IPS-20b (cell line): ENCODE measurements at regions not wholly inside any gene's neighbourhood (a gene's known extent, or its start where the extent isn't known, plus 50 kb on each side); places are given as distances from the start of the nearest gene placed in this dataset.

Experiments used
- H3K27ac ChIP-seq: one replicate; pipeline ENCODE4 v1.5.1; 2013; ENCODE audit warnings: low read length
- H3K27me3 ChIP-seq: 2 replicates; pipeline ENCODE4 v1.6.1; 2013; ENCODE audit warnings: mild to moderate bottlenecking, low read length, inconsistent platforms; ENCODE audit not compliant: insufficient read depth
- H3K36me3 ChIP-seq: 2 replicates; pipeline ENCODE4 v1.6.1; 2013; ENCODE audit warnings: low read depth, mild to moderate bottlenecking, inconsistent platforms, low read length, moderate library complexity; ENCODE audit not compliant: insufficient read depth
- H3K4me1 ChIP-seq: 2 replicates; pipeline ENCODE4 v1.6.1; 2013; ENCODE audit warnings: mild to moderate bottlenecking, control low read depth, inconsistent platforms, low read length, moderate library complexity; ENCODE audit not compliant: insufficient read depth
- H3K4me3 ChIP-seq: 2 replicates; pipeline ENCODE4 v1.5.1; 2013; ENCODE audit warnings: mild to moderate bottlenecking, low read length, inconsistent platforms
- H3K9ac ChIP-seq: 2 replicates; pipeline ENCODE4 v1.6.1; 2013; ENCODE audit warnings: low read depth, mild to moderate bottlenecking, inconsistent platforms, low read length, moderate library complexity
- H3K9me3 ChIP-seq: 2 replicates; pipeline ENCODE4 v1.6.1; 2013; ENCODE audit warnings: mild to moderate bottlenecking, low read depth, low read length, inconsistent platforms; ENCODE audit not compliant: insufficient read depth

- Histone ChIP-seq H3K4me3 (no peak overlapping the region), H3K27ac (no peak overlapping the region), H3K4me1 (no peaks in the 10 kb centered on the region), H3K9me3 (no peaks in the 10 kb centered on the region), H3K36me3 (no peaks in the 10 kb centered on the region), H3K27me3 (no peaks in the 10 kb centered on the region; the same call in 1 of the 2 replicates), H3K9ac (no peak overlapping the region)
Observed at GRCh38 chr18:72360634-72361033, 183.5 kb downstream of the CBLN2 start.

- Histone ChIP-seq H3K4me3 (no peak overlapping the region), H3K36me3 (no peaks in the 10 kb centered on the region), H3K27ac (no peak overlapping the region), H3K27me3 (peaks cover 4% of the 10 kb centered on the region; the same call in 1 of the 2 replicates), H3K4me1 (no peaks in the 10 kb centered on the region), H3K9me3 (no peaks in the 10 kb centered on the region), H3K9ac (no peak overlapping the region)
Observed at GRCh38 chr18:72342933-72343332, 201.2 kb downstream of the CBLN2 start.

DNA sequence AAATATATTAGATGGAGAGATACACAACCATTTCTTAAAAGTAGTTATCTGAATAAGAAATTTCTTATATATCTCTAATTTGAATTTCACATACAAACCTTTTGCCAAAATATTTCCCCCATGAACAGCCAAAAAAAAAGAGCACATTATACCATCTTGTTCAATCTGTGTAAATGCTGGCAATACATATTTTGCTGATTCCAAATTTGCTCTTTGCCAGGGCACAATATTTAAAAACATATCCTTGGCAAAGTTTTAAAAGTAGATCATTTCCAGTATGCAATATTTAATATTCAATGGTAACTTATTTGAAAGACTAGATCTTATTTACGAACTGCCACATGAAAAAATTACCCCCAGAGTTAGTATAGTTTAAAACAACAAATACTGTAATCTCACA, 204.2 kb downstream of the CBLN2 start:
- Histone ChIP-seq H3K36me3 (no peaks in the 10 kb centered on the region), H3K4me1 (peaks cover 11% of the 10 kb centered on the region; the same call in 1 of the 2 replicates), H3K9me3 (no peaks in the 10 kb centered on the region), H3K4me3 (no peak overlapping the region), H3K27me3 (peaks cover 4% of the 10 kb centered on the region; the same call in 1 of the 2 replicates), H3K27ac (no peak overlapping the region), H3K9ac (no peak overlapping the region)

DNA sequence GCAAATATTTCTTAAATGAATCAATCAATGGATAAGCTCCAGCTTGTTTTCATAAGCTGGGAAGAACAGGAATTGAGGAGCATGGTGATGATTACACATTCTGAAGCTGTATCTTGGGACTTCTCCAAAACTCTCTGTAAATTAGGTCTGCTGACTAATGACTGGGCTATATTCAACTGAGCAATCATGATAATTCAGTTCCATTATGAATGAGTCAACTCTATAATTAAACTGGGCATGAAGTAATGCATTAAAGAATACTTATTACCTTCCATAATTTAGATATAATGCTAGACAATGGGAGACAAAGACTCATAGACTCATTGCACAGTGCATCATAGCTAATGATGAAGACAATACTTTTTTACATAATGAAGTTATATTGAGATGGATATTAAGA, 207.4 kb downstream of the CBLN2 start:
- Histone ChIP-seq H3K9ac (no peak overlapping the region), H3K4me3 (no peak overlapping the region), H3K9me3 (no peaks in the 10 kb centered on the region), H3K4me1 (peaks cover 11% of the 10 kb centered on the region; the same call in 1 of the 2 replicates), H3K27ac (no peak overlapping the region), H3K27me3 (no peaks in the 10 kb centered on the region), H3K36me3 (no peaks in the 10 kb centered on the region)

- no peak overlapping the region for H3K9ac ChIP-seq
- no peak overlapping the region for H3K4me3 ChIP-seq
- H3K27ac ChIP-seq: no peak overlapping the region
- H3K4me1 ChIP-seq: no peaks in the 10 kb centered on the region
- H3K36me3 ChIP-seq: no peaks in the 10 kb centered on the region
- H3K9me3 ChIP-seq: no peaks in the 10 kb centered on the region
- H3K27me3 ChIP-seq: no peaks in the 10 kb centered on the region; the same call in 1 of the 2 replicates
Observed at GRCh38 chr18:72329533-72329932, 214.6 kb downstream of the CBLN2 start.

- Histone ChIP-seq H3K27me3 (no peaks in the 10 kb centered on the region; the same call in 1 of the 2 replicates), H3K9ac (no peak overlapping the region), H3K4me1 (no peaks in the 10 kb centered on the region), H3K4me3 (no peak overlapping the region), H3K27ac (no peak overlapping the region), H3K9me3 (no peaks in the 10 kb centered on the region), H3K36me3 (no peaks in the 10 kb centered on the region)
Observed at GRCh38 chr18:72325307-72325706, 218.8 kb downstream of the CBLN2 start.

DNA sequence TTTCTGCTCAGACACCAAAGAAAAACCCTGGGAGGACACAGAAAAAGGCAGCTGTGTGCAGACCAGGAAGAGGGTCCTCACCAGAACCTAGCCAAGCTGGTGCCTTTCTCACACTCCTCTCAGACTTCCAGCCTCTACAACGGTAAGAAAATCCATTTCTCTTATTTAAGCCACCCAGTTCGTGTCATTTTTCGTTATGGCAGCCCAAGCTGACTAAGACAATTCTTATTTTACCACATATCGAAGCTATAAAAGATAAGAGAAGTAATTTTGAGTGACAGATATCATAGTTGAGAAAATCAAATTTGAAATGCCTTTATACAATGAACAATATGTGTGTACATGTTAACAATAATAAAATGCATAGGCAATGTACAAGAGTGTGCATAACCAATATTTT, 219.5 kb downstream of the CBLN2 start:
- no peaks in the 10 kb centered on the region for H3K36me3 ChIP-seq
- H3K9ac ChIP-seq: no peak overlapping the region
- H3K4me3 ChIP-seq: no peak overlapping the region
- no peaks in the 10 kb centered on the region; the same call in 1 of the 2 replicates for H3K27me3 ChIP-seq
- H3K27ac ChIP-seq: no peak overlapping the region
- H3K4me1 ChIP-seq: no peaks in the 10 kb centered on the region
- no peaks in the 10 kb centered on the region for H3K9me3 ChIP-seq

DNA sequence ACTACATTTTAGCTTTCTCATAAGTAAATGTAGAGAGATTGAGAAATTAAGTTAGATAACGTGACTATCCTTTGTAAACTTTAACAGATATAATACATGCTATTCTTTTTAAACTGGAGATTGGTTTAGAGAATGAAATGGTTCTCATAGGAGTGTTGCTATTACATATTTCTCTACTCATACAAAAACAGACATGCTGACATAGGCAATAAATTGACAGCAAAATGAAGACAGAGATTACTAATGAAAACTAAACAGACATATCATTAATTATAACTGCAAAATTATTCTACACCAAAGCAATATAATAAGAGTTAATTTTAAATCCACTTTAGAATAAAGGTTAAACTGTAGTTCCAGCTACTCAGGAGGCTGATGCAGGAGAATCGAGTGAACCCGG, 227.6 kb downstream of the CBLN2 start:
- no peak overlapping the region for H3K9ac ChIP-seq
- no peaks in the 10 kb centered on the region; the same call in 1 of the 2 replicates for H3K27me3 ChIP-seq
- H3K27ac ChIP-seq: no peak overlapping the region
- H3K4me3 ChIP-seq: no peak overlapping the region
- no peaks in the 10 kb centered on the region for H3K9me3 ChIP-seq
- H3K36me3 ChIP-seq: no peaks in the 10 kb centered on the region
- no peaks in the 10 kb centered on the region for H3K4me1 ChIP-seq

DNA sequence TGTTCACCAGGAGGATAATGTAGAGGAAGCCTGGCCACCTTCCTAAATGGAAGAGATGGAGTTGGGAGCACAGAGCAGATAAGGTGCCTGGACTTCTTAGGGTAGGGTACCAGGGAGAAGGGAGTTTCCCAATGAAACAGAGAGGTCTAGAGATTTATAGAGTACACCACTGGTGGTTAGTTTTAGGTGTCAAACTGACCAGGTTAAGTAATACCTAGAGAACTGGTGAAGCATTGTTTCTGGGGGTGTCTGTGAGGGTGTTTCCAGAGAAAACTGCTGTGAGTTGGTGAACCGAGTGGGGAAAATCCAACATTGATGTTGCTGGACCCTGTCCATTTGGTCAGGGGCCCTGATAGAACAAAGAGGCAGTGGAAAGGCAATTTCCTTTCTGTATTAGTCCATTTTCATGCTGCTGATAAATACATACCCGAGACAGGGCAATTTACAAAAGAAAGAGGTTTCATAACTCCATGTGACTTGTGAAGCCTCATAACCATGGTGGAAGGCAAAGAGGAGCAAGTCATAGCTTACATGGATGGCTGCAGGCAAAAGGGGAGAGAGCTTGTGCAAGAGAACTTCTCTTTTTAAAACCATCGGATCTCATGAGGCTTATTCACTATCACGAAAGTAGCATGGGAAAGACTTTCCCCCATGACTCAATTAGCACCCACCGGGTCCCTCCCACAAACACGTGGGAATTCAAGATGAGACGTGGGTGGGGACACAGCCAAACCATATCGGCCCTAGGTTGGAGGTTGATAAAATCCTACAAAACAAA, 260.8 kb downstream of the CBLN2 start:
- H3K27ac ChIP-seq: no peak overlapping the region
- no peaks in the 10 kb centered on the region for H3K36me3 ChIP-seq
- H3K4me1 ChIP-seq: no peaks in the 10 kb centered on the region
- no peak overlapping the region for H3K4me3 ChIP-seq
- no peak overlapping the region for H3K9ac ChIP-seq
- H3K27me3 ChIP-seq: no peaks in the 10 kb centered on the region
- H3K9me3 ChIP-seq: no peaks in the 10 kb centered on the region

DNA sequence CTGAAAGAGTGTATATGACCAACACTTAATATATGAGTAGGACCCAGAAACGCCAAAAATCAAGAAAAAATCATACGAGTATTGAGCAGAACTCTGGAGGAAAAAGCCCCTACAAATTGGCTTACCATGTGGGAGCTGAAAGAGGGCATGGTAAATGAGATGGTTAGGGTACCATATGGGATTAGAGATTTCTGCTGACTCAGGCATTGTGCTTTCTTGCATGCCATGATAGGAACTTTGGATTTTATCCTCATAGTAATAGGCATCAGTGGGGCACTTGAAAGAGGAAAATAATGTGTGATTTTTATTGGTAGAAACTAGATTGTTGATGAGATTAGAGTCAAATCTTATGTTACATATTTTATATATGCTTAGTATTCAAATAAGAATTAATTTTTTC, 271.1 kb downstream of the CBLN2 start:
- Histone ChIP-seq H3K9ac (no peak overlapping the region), H3K36me3 (no peaks in the 10 kb centered on the region), H3K27me3 (no peaks in the 10 kb centered on the region), H3K4me1 (no peaks in the 10 kb centered on the region), H3K4me3 (no peak overlapping the region), H3K27ac (no peak overlapping the region), H3K9me3 (no peaks in the 10 kb centered on the region)

DNA sequence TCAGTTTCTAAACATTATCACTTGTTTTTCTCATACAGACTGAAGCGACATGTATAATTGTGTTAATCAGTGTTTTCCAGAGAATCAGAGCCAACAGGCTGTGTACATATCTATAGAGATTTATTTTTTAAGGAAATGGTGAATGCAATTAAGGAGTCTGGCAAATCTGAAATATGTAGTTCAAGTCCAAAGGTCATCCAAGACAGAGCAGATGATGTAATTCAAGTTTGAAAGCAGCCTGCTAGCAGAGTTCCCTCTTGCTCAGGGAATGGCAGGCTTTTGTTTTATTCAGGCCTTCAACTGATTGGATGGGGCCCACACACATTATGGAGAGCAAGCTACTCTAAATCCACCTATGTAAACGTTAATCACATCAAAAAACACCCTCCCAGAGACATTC, 282.6 kb downstream of the CBLN2 start:
- no peaks in the 10 kb centered on the region for H3K27me3 ChIP-seq
- no peak overlapping the region for H3K27ac ChIP-seq
- H3K4me1 ChIP-seq: no peaks in the 10 kb centered on the region
- H3K36me3 ChIP-seq: no peaks in the 10 kb centered on the region
- no peak overlapping the region for H3K4me3 ChIP-seq
- H3K9me3 ChIP-seq: no peaks in the 10 kb centered on the region
- no peak overlapping the region for H3K9ac ChIP-seq

DNA sequence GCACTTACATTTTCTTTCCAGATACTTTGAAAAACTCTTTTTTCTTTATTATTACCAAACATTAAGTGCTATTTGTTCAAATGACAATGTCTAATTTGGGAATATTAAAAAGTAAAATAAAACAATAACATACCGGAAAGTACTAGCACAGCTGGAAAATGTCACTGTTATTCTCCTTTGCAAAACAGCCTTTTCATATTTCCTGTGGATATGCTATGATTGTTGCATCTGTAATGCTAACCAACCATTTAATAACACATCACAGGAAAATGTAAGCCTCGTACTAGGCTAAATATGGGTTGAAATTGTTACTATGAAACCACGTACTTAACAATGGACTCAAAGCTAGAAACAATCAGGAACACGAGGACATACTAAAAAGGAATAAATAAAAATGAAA, 298.1 kb downstream of the CBLN2 start:
- Histone ChIP-seq H3K27me3 (no peaks in the 10 kb centered on the region), H3K9ac (no peak overlapping the region), H3K4me3 (no peak overlapping the region), H3K4me1 (no peaks in the 10 kb centered on the region), H3K36me3 (no peaks in the 10 kb centered on the region), H3K27ac (no peak overlapping the region), H3K9me3 (peaks cover 3% of the 10 kb centered on the region; the same call in 1 of the 2 replicates)
